H1 (cell line): ENCODE measurements at regions not wholly inside any gene's neighbourhood (a gene's known extent, or its start where the extent isn't known, plus 50 kb on each side); places are given as distances from the start of the nearest gene placed in this dataset.

Experiments used
- CTCF ChIA-PET: fragments of 300-600 bp; sonication (Branson Sonifier 250); formaldehyde crosslinking; loops from one replicate; lab custom pipeline; 2021; ENCODE audit not compliant: partially characterized antibody; lab: Charles Lee
- POLR2A ChIA-PET: fragments of 300-600 bp; sonication (Branson Sonifier 250); formaldehyde crosslinking; loops from one replicate; lab custom pipeline; 2021; ENCODE audit warnings: inconsistent platforms; ENCODE audit not compliant: partially characterized antibody; lab: Charles Lee
- DNase-seq, 2 experiments: peaks; one replicate each; pipeline versions ENCODE4 v3.0.0 to v3.0.0-alpha.2; 2010 to 2022; ENCODE audit warnings: low spot score in 2 of 2, low read depth in 1 of 2, mixed read lengths in 1 of 2
- FAIRE-seq: peaks from 2 replicates; lab custom pipeline; 2011; peaks lifted over from hg19 to GRCh38; lab: Jason Lieb, UNC
- H2AFZ ChIP-seq: 2 replicates; pipeline ENCODE4 v1.8.1; 2012; ENCODE audit warnings: low read length, inconsistent platforms
- H2AK5ac ChIP-seq: 2 replicates; pipeline ENCODE4 v1.6.1; 2013; ENCODE audit warnings: low read depth, low read length
- H2BK120ac ChIP-seq: replicated peaks from 2 replicates; pipeline ENCODE3; 2013; ENCODE audit warnings: low read depth, low read length, inconsistent platforms
- H2BK12ac ChIP-seq: 2 replicates; pipeline ENCODE4 v1.6.1; 2013; ENCODE audit warnings: low read depth, low read length
- H2BK15ac ChIP-seq: 2 replicates; pipeline ENCODE4 v1.6.1; 2013; ENCODE audit warnings: low read length
- H2BK20ac ChIP-seq: 2 replicates; pipeline ENCODE4 v1.6.1; 2013; ENCODE audit warnings: low read length
- H2BK5ac ChIP-seq: 2 replicates; pipeline ENCODE4 v1.6.1; 2013; ENCODE audit warnings: low read depth, low read length
- H3K14ac ChIP-seq: 2 replicates; pipeline ENCODE4 v1.6.1; 2013; ENCODE audit warnings: inconsistent platforms; ENCODE audit not compliant: insufficient read length
- H3K18ac ChIP-seq: 2 replicates; pipeline ENCODE4 v1.6.1; 2013; ENCODE audit warnings: low read length; ENCODE audit errors: extremely low read depth
- H3K23ac ChIP-seq: 2 replicates; pipeline ENCODE4 v1.6.1; 2013; ENCODE audit warnings: inconsistent platforms; ENCODE audit not compliant: insufficient read length
- H3K23me2 ChIP-seq: 2 replicates; pipeline ENCODE4 v1.6.1; 2013; ENCODE audit warnings: low read depth, low read length
- H3K27ac ChIP-seq: 2 replicates; pipeline ENCODE4 v1.6.1; 2011; ENCODE audit warnings: low read depth, low read length, inconsistent platforms
- H3K27me3 ChIP-seq, 4 experiments: replicated peaks in 1 of 4; 1 replicate in 1 of 4; 2 replicates in 3 of 4; pipeline versions ENCODE4 v1.6.1 to v1.8.1; 2011 to 2013; ENCODE audit warnings: low read length in 3 of 4, mild to moderate bottlenecking in 3 of 4, inconsistent platforms in 2 of 4, mixed read lengths in 2 of 4, moderate library complexity in 1 of 4; ENCODE audit not compliant: control insufficient read depth in 3 of 4, insufficient read depth in 3 of 4; ENCODE audit errors: extremely low read depth in 1 of 4
- H3K36me3 ChIP-seq, 4 experiments: 2 replicates each; pipeline versions ENCODE4 v1.6.1 to v1.8.1; 2011 to 2013; ENCODE audit warnings: mild to moderate bottlenecking in 4 of 4, low read length in 3 of 4, moderate library complexity in 2 of 4, control low read depth in 1 of 4, inconsistent platforms in 1 of 4; ENCODE audit not compliant: insufficient read depth in 4 of 4, control insufficient read depth in 2 of 4
- H3K4ac ChIP-seq: replicated peaks from 2 replicates; pipeline ENCODE3; 2013; ENCODE audit warnings: low read length, low read depth, mixed read lengths, inconsistent platforms; ENCODE audit not compliant: insufficient read length
- H3K4me1 ChIP-seq, 4 experiments: replicated peaks in 1 of 4; 1 replicate in 1 of 4; 2 replicates in 3 of 4; pipeline versions ENCODE4 v1.6.1 to v1.8.1; 2011 to 2013; ENCODE audit warnings: low read length in 3 of 4, inconsistent platforms in 2 of 4, mixed read lengths in 1 of 4; ENCODE audit not compliant: insufficient read depth in 4 of 4, control insufficient read depth in 3 of 4
- H3K4me2 ChIP-seq, 2 experiments: 2 replicates each; pipeline versions ENCODE4 v1.6.1 to v1.8.1; 2011 to 2013; ENCODE audit warnings: low read depth in 2 of 2, low read length in 2 of 2, control low read depth in 1 of 2, inconsistent platforms in 1 of 2, mild to moderate bottlenecking in 1 of 2; ENCODE audit not compliant: insufficient read depth in 1 of 2
- H3K4me3 ChIP-seq, 4 experiments: fragments of 200-600, 300-600 bp in 1 of 4; sonication (generic), shearing (Covaris generic), sonication (Bioruptor Twin) in 1 of 4; 2 replicates each; pipeline versions ENCODE4 v1.5.1 to v1.8.1; 2011 to 2016; ENCODE audit warnings: low read length in 4 of 4, low read depth in 3 of 4, control low read depth in 2 of 4, inconsistent platforms in 2 of 4, mild to moderate bottlenecking in 2 of 4, mixed read lengths in 1 of 4, moderate library complexity in 1 of 4; ENCODE audit not compliant: insufficient read depth in 2 of 4; ENCODE audit errors: extremely low read depth in 1 of 4
- H3K56ac ChIP-seq: replicated peaks from 2 replicates; pipeline ENCODE3; 2013; ENCODE audit warnings: low read depth, mild to moderate bottlenecking, mixed read lengths, low read length, inconsistent platforms; ENCODE audit not compliant: insufficient read length
- H3K79me1 ChIP-seq: 2 replicates; pipeline ENCODE4 v1.6.1; 2013; ENCODE audit warnings: low read depth, low read length, control low read depth
- H3K79me2 ChIP-seq, 2 experiments: 2 replicates each; pipeline versions ENCODE4 v1.6.1 to v1.8.1; 2012 to 2013; ENCODE audit warnings: low read length in 2 of 2, mild to moderate bottlenecking in 2 of 2, inconsistent platforms in 1 of 2; ENCODE audit not compliant: insufficient read depth in 2 of 2, control insufficient read depth in 1 of 2
- H3K9ac ChIP-seq, 4 experiments: replicated peaks in 1 of 4; 1 replicate in 1 of 4; 2 replicates in 3 of 4; pipeline versions ENCODE4 v1.6.1 to v1.8.1; 2011 to 2013; ENCODE audit warnings: low read depth in 3 of 4, low read length in 3 of 4, control low read depth in 2 of 4, mild to moderate bottlenecking in 2 of 4, moderate library complexity in 2 of 4, inconsistent platforms in 1 of 4; ENCODE audit errors: extremely low read depth in 1 of 4
- H3K9me3 ChIP-seq, 2 experiments: 2 replicates each; pipeline versions ENCODE4 v1.6.1 to v1.8.1; 2012 to 2013; ENCODE audit warnings: mild to moderate bottlenecking in 2 of 2, moderate library complexity in 2 of 2, control low read depth in 1 of 2, inconsistent platforms in 1 of 2, low read depth in 1 of 2, low read length in 1 of 2, mixed read lengths in 1 of 2; ENCODE audit not compliant: insufficient read depth in 2 of 2
- H4K20me1 ChIP-seq, 2 experiments: replicated peaks in 1 of 2; 2 replicates each; pipeline versions ENCODE3 to v1.8.1; 2011 to 2013; ENCODE audit warnings: inconsistent platforms in 2 of 2, low read length in 2 of 2, mild to moderate bottlenecking in 1 of 2; ENCODE audit not compliant: insufficient read depth in 2 of 2, control insufficient read depth in 1 of 2
- H4K5ac ChIP-seq: 2 replicates; pipeline ENCODE4 v1.6.1; 2013; ENCODE audit warnings: low read length, low read depth, mixed read lengths, inconsistent platforms; ENCODE audit not compliant: insufficient read length
- H4K8ac ChIP-seq: 2 replicates; pipeline ENCODE4 v1.8.0; 2013; ENCODE audit warnings: mild to moderate bottlenecking, moderate library complexity, low read length, inconsistent platforms; ENCODE audit not compliant: insufficient read depth; ENCODE audit errors: extremely low read depth
- H4K91ac ChIP-seq: replicated peaks from 2 replicates; pipeline ENCODE3; 2013; ENCODE audit warnings: low read length, mixed read lengths, inconsistent platforms; ENCODE audit not compliant: insufficient read length
- BACH1 ChIP-seq: IDR thresholded peaks from 2 replicates; pipeline ENCODE4 v1.6.1; 2012; ENCODE audit warnings: low read length, improper control_type of control experiment
- CBX5 ChIP-seq: fragments of 300-800, 300-1000 bp; sonication (generic); IDR thresholded peaks from 2 replicates; pipeline ENCODE4 v1.7.1; 2016; ENCODE audit warnings: antibody characterized with exemption, low read length, low read depth
- CBX8 ChIP-seq: fragments of 300-800, 300-1000 bp; sonication (generic); IDR thresholded peaks from 2 replicates; pipeline ENCODE4 v1.7.1; 2016; ENCODE audit warnings: low read depth, low read length, borderline replicate concordance
- CTCF ChIP-seq, 3 experiments: IDR thresholded peaks; 1 replicate in 2 of 3; 2 replicates in 1 of 3; pipeline versions ENCODE4 v1.5.1 to v1.6.1; 2011; ENCODE audit warnings: low read length in 3 of 3, mild to moderate bottlenecking in 3 of 3, inconsistent platforms in 2 of 3, low read depth in 1 of 3, moderate library complexity in 1 of 3; ENCODE audit not compliant: insufficient read depth in 1 of 3; ENCODE audit errors: control extremely low read depth in 1 of 3
- GTF2F1 ChIP-seq: IDR thresholded peaks from 2 replicates; pipeline ENCODE4 v1.6.1; 2012; ENCODE audit warnings: low read depth, low read length, improper control_type of control experiment, borderline replicate concordance
- JUND ChIP-seq: IDR thresholded peaks from 2 replicates; pipeline ENCODE4 v1.6.1; 2011; ENCODE audit warnings: mild to moderate bottlenecking, improper control_type of control experiment, low read length
- POLR2AphosphoS5 ChIP-seq: IDR thresholded peaks from 2 replicates; pipeline ENCODE4 v1.6.1; 2011; ENCODE audit warnings: low read depth, low read length
- POU5F1 ChIP-seq: IDR thresholded peaks from 2 replicates; pipeline ENCODE4 v1.6.1; 2011; ENCODE audit warnings: low read depth, mild to moderate bottlenecking, low read length, moderate library complexity
- RAD21 ChIP-seq, 2 experiments: IDR thresholded peaks in 1 of 2; conservative IDR thresholded peaks in 1 of 2; 2 replicates each; pipeline ENCODE4 v1.6.1; 2011; ENCODE audit warnings: low read depth in 2 of 2, low read length in 2 of 2, improper control_type of control experiment in 1 of 2, inconsistent platforms in 1 of 2, mild to moderate bottlenecking in 1 of 2, moderate library complexity in 1 of 2
- SP1 ChIP-seq: IDR thresholded peaks from 2 replicates; pipeline ENCODE4 v1.6.1; 2011; ENCODE audit warnings: low read depth, low read length
- SRF ChIP-seq: IDR thresholded peaks from 2 replicates; pipeline ENCODE4 v1.6.1; 2011; ENCODE audit warnings: mild to moderate bottlenecking, low read depth, low read length, moderate library complexity
- WGBS, 2 experiments: shearing (Covaris generic) in 1 of 2; methylation state at CpG; one replicate each; pipeline versions ENCODE4 v1.1.6 to v1.1.7; 2013 to 2015; ENCODE audit warnings: low lambda C conversion rate in 2 of 2, mixed read lengths in 2 of 2, inconsistent platforms in 1 of 2, low coverage in 1 of 2, missing lambda C conversion rate in 1 of 2; ENCODE audit not compliant: insufficient replicate concordance in 2 of 2, insufficient coverage in 1 of 2, insufficient read length in 1 of 2; ENCODE audit errors: extremely low coverage in 1 of 2, missing lambda C conversion rate in 1 of 2; 5-methylcytosine and 5-hydroxymethylcytosine counted together

- H2BK15ac ChIP-seq, result no peak overlapping the region
- no peaks in the 10 kb centered on the region for H4K20me1 ChIP-seq
- no peaks in the 10 kb centered on the region for H3K27me3 ChIP-seq
- no peak overlapping the region for H2AFZ ChIP-seq
- CTCF ChIA-PET, result interaction anchor here (0.7 to 0.9 kb wide), 2 partner anchors 163 to 408 kb away, joined by 3 to 4 read pairs; no protein-coding TSS in a partner anchor
- H3K14ac ChIP-seq, result no peak overlapping the region
- H4K8ac ChIP-seq, result no peak overlapping the region
- H3K56ac ChIP-seq, result no peak overlapping the region
- no peak overlapping the region for H3K4me2 ChIP-seq
- no peaks in the 10 kb centered on the region for H3K79me1 ChIP-seq
- H2BK20ac ChIP-seq, result no peak overlapping the region
- H3K36me3 ChIP-seq, result no peaks in the 10 kb centered on the region
- WGBS, 2 experiments, result 92% methylated on average over 1 of the region's 1 CpG; no CpG with 5 or more reads in 1 of the 2 experiments
- no peaks in the 10 kb centered on the region; a peak in 1 of 4 replicates for H3K9me3 ChIP-seq
- no peak overlapping the region for H3K27ac ChIP-seq
- no peak overlapping the region for H3K23ac ChIP-seq
- H3K4me3 ChIP-seq, result no peak overlapping the region
- no peak overlapping the region for H2BK12ac ChIP-seq
- no peak overlapping the region for H3K9ac ChIP-seq
- POLR2A ChIA-PET, result no interaction called here
- H3K79me2 ChIP-seq, result no peaks in the 10 kb centered on the region
- no peak overlapping the region for H3K4ac ChIP-seq
- H4K91ac ChIP-seq, result no peak overlapping the region
- H3K4me1 ChIP-seq, result no peaks in the 10 kb centered on the region
- H3K23me2 ChIP-seq, result no peaks in the 10 kb centered on the region; the same call in 1 of the 2 replicates
- no peak for DNase-seq
- FAIRE-seq, result no peak
- no peak overlapping the region for H2BK120ac ChIP-seq
- H3K18ac ChIP-seq, result no peak overlapping the region
- no peak overlapping the region for H2BK5ac ChIP-seq
- H4K5ac ChIP-seq, result no peak overlapping the region
- H2AK5ac ChIP-seq, result no peak overlapping the region
- TF ChIP-seq CBX8 (no peak), JUND (no peak), CTCF (IDR thresholded peaks at IDR 0.05; ENCODE audit: control extremely low read depth in 1 of 3, insufficient read depth in 1 of 3, low read depth in 1 of 3, low read length in 3 of 3) (no peak), BACH1 (no peak), RAD21 (IDR thresholded peaks at IDR 0.05 in 1 of 2, conservative IDR thresholded peaks at IDR 0.05 in 1 of 2; ENCODE audit: low read depth in 2 of 2, low read length in 2 of 2) (no peak), SP1 (no peak), SRF (no peak), CBX5 (no peak), GTF2F1 (no peak), POU5F1 (no peak), POLR2AphosphoS5 (no peak)
Measured at GRCh38 chr1:177505905-177506590, 335.3 kb downstream of the BRINP2 start.
